H7 (cell line): ENCODE measurements at regions not wholly inside any gene's neighbourhood (a gene's known extent, or its start where the extent isn't known, plus 50 kb on each side); places are given as distances from the start of the nearest gene placed in this dataset.

ENCODE experiments used
- DNase-seq: peaks from one replicate; pipeline ENCODE4 v3.0.0; 2012
- H3K27me3 ChIP-seq: 2 replicates; pipeline ENCODE4 v1.6.0; 2011; ENCODE audit warnings: mild to moderate bottlenecking, low read length; ENCODE audit not compliant: control insufficient read depth, insufficient read depth
- H3K36me3 ChIP-seq: replicated peaks from 2 replicates; pipeline ENCODE4 v1.5.1; 2011; ENCODE audit warnings: low read length; ENCODE audit not compliant: control insufficient read depth, insufficient read depth
- H3K4me3 ChIP-seq: 2 replicates; pipeline ENCODE4 v1.5.1; 2011; ENCODE audit warnings: low read depth, mild to moderate bottlenecking, control low read depth, low read length, moderate library complexity; ENCODE audit not compliant: insufficient read depth

DNA sequence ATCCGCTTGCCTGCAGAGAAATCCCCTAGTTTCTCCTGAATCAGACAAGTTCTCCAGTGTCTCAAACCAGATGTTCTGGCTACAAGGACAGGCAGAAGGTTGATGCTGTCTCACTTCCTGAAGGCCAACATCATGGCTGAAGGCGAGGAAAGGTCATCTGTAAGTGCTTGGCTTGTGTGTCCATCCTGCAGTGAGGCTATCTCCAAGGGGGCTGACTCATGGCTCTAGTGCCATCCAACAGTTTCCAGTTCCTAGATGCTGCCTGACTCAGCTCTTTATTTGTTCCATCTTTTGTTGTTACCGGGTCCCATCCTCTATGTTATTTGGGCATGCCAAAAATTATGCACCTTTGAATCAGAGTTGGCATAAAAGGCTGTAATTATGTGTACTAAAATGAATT is 232.1 kb upstream of the TBX3 start:
- Histone ChIP-seq H3K36me3 (no peaks in the 10 kb centered on the region), H3K4me3 (no peak overlapping the region), H3K27me3 (no peaks in the 10 kb centered on the region)
- DNase-seq = no peak

DNA sequence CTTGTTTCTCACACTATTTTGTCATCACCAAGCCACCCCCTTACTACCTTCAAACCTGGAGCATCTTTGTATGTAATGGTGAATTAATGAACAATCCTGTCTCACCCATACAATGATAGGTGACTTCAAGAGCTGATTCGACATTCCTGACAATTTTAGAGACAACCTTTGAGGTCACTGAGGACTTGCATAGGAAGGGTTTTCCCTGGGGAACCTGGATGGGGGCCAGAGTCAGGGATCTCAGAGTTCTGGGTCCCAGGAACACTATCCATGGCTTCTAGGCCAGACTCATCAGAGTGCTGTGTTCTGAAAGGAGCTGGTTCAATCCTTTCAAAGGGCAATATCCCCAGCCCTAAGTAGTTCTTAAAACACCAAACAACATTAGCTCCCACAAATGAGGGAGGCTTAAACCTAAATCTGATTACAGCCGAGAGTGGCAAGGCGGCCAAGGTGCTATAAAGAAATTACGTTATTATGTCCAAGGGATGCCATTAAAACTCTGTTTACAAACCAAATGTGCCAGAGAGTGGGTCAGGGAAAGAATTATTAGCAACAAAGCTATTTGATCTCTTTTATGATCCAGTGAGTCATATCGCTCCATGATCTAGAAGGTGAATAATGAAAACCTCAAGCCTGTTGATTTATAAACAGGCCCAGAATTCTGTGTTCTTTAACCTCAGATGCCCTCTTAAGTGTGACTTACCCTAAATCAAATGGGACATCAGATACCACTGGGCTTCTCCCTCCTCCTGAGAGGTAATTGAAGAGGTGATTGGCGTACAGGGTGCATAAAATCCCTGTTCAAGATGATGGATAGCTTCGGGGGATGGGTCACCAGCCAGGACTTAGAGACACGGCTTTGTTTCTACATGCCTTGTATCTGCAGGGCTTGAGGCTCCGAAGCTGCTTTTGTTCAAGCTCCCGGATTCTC is 230.2 kb upstream of the TBX3 start:
- no peaks in the 10 kb centered on the region for H3K36me3 ChIP-seq
- H3K27me3 ChIP-seq = no peaks in the 10 kb centered on the region
- no peak for DNase-seq
- H3K4me3 ChIP-seq = no peak overlapping the region

DNA sequence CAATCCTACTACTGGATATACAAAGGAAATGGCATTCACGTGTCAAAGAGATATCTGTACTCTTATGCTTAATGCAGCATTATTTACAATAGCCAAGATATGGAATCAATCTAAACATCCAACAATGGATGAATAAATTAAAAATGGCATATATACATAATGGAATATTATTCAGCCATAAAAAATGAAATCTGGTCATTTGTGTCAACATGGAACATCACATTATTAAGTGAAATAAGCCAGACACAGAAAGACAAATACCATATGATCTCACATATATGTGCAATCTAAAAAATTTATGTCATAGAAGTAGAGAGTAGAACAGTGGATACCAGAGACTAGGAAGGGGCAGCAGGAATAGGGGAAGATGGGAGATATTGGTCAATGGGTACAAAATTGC is 228.8 kb upstream of the TBX3 start:
- Histone ChIP-seq H3K36me3 (no peaks in the 10 kb centered on the region), H3K4me3 (no peak overlapping the region), H3K27me3 (no peaks in the 10 kb centered on the region)
- DNase-seq = no peak

DNA sequence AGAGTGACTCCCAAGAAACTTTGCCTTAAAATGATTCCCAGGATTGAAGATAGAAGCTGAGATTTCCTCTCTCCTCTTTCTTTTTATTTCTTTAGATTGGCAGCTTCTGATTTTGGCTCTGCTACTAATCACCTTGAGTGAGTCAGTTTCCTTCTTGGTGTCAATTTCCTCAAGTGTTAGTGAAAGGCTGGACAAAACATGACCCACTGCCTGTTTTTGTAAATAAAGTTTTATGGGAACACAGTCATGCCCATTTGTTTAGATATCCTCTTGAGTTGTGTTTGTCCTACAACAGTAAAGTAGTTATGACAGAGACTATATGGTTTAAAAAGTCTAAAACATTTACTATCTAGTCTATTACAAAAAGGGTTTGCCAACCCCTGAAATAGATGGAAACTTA is 227.2 kb upstream of the TBX3 start:
- no peaks in the 10 kb centered on the region for H3K27me3 ChIP-seq
- DNase-seq = no peak
- no peaks in the 10 kb centered on the region for H3K36me3 ChIP-seq
- no peak overlapping the region for H3K4me3 ChIP-seq

DNA sequence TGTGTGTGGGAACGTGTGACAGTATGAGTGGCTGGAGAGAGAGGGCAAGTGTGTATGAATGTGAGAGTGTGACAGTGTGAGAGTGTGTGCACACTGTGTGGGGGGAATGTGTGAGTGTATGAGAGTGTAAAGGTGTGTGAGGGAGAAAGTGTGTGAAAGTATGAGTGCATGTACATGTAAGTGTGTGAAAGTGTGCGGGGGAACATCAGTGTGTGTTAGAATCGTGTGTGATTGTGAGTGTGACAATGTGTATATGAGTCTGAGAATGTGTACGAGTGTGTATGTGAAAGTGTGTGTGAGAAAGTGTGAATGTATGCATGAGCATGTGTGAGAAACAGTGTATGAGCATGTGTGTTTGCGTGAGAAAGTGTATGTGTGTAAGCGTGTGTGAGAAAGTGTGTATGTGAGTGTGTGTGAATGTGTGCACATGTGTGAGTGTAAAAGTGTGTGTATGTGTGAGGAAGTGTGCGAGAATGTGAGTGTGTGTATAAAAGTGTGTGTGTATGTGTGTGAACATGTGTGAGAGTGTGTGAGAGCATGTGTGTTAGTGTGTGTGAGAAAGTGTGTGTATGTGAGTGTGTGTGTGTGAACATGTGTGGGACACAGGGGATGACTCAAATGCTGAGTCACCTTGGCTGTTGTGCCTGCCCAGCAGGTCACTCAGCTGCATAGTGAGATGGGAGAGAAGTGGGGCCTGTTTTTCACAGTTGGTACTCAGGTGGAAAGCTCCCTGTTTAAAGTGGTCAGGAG is 220.5 kb upstream of the TBX3 start:
- H3K36me3 ChIP-seq = no peaks in the 10 kb centered on the region
- H3K27me3 ChIP-seq = no peaks in the 10 kb centered on the region
- no peak overlapping the region for H3K4me3 ChIP-seq
- no peak for DNase-seq

DNA sequence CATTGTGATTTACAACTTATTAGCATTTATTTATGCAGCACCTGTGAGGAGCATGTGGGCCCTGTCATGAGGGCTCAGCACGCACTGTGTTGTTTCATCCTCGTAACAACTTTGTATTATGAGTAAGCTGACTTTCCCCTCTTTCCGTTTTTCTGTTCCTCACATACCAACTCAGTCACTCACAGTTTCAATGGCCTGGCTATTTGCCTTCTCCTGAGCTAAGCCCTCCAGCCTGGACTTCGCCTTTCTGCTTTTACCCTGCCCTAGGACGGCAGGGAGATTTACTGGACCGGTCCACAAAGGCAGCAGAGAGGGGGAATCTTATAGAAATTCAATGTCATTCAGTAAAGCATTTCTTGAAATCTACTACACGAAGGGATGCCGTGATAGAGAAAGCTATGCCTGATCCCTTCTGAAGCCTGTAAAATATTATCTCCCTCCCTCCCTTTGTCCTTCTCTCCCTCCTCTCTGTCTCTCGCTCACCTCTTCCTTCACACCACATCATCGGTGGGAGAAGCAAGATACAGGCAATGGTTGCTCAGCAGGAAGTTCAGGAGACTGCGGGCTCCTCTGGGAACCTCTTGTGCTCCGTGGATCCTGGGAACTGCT is 219.2 kb upstream of the TBX3 start:
- DNase-seq = no peak
- no peak overlapping the region for H3K4me3 ChIP-seq
- no peaks in the 10 kb centered on the region for H3K36me3 ChIP-seq
- H3K27me3 ChIP-seq = no peaks in the 10 kb centered on the region

DNA sequence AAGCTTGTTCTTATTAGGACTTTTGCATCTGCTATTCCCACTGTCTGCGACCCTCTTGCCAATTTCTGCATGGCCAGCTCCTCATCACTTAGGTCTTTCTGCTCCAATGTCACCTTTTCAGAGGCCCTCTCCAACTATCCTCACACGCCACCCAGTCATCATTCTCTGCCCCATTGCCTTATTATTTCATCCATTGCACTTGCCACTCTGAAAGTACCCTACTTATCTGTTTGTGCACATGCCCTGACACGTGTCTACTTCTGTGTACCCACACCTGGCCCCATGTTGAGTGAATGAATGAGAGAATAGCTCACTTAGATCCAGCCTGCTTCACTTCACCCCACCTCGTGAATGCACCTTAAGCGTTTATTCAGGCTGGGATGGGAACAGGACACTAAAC is 218.7 kb upstream of the TBX3 start:
- Histone ChIP-seq H3K36me3 (no peaks in the 10 kb centered on the region), H3K4me3 (no peak overlapping the region), H3K27me3 (no peaks in the 10 kb centered on the region)
- DNase-seq = no peak

DNA sequence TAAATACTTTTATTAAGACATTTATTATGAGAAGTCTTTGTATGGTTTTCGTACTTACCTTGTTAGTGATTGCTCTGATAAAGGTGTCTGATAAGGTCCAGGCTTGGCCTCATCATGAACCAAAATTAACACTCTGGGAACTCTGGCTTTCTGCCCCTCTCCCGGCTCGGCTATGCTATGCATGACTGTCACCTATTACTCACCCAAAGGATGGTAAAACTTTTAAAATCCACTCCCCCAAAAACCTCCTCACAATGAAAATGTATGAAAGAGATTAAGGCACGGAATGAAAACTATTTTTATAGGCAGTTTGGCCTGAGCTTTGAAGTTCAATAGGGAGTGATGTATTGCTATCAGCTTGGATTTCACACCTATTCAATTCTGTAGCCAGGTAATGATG is 217.3 kb upstream of the TBX3 start:
- Histone ChIP-seq H3K36me3 (no peaks in the 10 kb centered on the region), H3K27me3 (no peaks in the 10 kb centered on the region), H3K4me3 (no peak overlapping the region)
- DNase-seq = no peak

DNA sequence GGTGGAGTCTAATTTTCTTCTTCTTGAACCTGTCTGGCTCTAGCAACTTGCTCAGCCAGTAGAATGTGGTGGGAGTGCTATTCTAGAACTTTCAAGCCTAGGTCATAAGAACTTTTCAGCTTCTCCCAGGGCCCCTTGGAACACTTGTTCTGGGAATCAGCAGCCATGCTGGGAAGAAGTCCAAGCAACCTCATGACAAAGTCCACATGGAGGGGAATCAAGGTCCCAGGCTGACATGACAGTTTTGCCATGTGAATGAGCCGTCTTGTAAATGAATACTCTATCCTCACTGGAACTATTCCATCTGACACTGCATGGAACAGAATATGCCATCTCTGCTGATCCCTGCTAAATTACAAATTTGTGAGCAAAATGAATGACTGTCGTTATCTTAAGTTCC is 214.2 kb upstream of the TBX3 start:
- H3K4me3 ChIP-seq = no peak overlapping the region
- no peaks in the 10 kb centered on the region for H3K36me3 ChIP-seq
- H3K27me3 ChIP-seq = no peaks in the 10 kb centered on the region
- no peak for DNase-seq

DNA sequence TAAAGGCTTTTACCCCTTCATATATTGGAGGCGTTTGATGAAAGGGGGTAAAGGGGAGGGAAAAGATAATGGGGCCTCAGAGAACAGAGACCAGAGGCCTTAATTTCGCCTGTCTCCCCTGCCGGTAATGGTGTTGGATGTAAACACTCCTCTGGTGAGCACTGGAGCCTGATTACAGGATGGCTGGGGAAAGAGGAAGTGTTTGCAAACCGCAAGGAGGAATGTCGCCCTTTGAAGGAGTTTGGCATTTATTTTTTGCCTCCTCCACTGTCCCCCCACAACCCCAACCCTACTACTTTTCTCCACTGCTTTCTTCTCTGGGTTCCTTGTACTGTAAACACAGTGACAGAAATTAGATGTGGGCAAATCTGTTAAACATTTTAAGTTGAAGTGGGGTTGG is 211.9 kb upstream of the TBX3 start:
- Histone ChIP-seq H3K36me3 (no peaks in the 10 kb centered on the region), H3K27me3 (no peaks in the 10 kb centered on the region)

DNA sequence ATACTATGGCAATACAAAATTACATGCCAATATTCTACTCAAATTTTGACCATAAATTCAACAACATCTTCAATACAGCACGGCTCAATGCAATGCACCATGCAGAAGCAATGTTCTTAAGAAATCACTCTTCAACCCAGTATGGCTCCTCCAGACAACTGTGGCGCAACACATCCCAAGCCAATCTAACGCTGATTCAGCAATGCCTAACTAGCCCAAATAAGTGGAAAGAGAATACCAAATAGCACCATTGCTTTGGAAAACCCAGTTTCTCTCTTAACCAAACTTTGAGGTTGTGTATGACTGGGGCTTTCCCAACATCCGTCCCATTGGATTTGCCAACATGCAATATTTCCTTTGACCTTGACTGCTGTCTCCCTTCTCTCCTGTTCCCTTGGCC is 211.1 kb upstream of the TBX3 start:
- H3K36me3 ChIP-seq = no peaks in the 10 kb centered on the region
- H3K27me3 ChIP-seq = no peaks in the 10 kb centered on the region
- H3K4me3 ChIP-seq = no peak overlapping the region
- no peak for DNase-seq

More for the DNA sequence above, 211.9 kb upstream of the TBX3 start:
- DNase-seq = no peak
- H3K4me3 ChIP-seq = no peak overlapping the region

DNA sequence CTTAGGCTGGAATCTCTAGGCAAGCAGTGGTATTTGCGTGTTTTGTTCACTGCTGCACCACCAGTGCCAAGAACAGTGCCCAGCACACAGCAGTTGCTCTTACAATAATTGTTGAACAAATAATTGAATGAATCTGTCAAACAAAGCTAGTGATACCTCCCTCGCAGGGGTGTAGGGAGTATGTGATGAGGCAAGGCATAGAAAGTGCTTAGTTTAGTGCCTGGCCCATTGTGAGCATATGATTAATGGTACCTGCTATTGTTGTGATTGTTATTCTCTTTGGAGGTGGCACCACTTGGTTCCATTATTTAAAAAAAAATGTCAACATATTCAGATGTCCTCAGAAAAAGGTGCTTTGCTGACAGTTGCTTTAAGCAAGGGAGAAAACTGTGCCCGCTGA is 210.1 kb upstream of the TBX3 start:
- Histone ChIP-seq H3K36me3 (no peaks in the 10 kb centered on the region), H3K4me3 (no peak overlapping the region), H3K27me3 (no peaks in the 10 kb centered on the region)
- DNase-seq = no peak

DNA sequence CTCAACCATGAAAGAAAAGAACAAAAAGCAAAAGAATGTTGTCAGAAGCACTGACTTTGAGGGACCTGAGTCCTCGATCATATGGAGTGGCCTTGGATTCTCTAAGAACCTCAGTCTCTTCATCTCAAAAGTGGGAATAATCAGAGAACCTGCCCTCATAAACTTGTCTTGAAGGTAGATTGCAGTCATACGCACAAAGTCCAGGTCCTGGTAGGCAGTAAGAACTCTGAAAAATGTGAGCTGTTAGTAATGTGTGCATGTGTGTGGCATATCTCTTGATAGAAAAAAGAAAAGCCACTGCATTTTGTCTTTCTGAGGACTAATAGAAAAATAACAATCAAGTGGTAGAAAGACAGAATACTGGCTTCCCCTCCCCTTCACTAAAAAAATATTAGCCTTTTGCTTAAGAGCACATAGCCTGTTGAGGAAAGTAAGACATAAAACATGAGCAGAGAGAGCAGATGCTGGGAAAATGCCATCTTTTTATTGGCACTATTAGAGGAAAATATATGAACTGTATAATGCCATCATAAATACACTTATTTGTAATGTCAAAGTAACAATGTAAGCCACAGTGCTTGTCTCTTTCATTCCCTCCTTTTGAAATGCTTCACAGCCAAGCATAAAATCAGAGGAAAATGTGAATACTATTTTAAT is 205.1 kb upstream of the TBX3 start:
- no peaks in the 10 kb centered on the region for H3K36me3 ChIP-seq
- no peak overlapping the region for H3K4me3 ChIP-seq
- no peaks in the 10 kb centered on the region for H3K27me3 ChIP-seq
- no peak for DNase-seq

DNA sequence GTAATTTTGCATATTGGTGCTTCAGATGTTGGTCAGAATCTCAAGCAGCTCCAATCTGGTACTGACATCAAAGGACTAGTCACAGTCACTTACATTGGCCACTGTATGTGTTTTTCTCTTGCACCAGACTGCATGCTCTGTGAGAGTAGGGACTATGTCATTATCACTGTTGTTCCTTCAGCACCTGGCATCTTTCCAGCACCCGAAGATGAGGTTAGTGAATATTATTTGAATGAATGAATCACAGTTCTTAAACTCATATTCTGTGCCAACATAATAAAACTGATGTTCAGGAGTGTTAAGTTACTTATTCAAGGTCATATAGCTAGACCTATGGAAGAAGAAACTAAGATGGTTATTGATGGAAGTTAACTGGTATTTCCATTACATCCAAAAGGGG is 204.5 kb upstream of the TBX3 start:
- H3K36me3 ChIP-seq = no peaks in the 10 kb centered on the region
- H3K4me3 ChIP-seq = no peak overlapping the region
- no peak for DNase-seq
- no peaks in the 10 kb centered on the region for H3K27me3 ChIP-seq
